Nephron (organoid): ENCODE measurements at regions not wholly inside any gene's neighbourhood (a gene's known extent, or its start where the extent isn't known, plus 50 kb on each side); places are given as distances from the start of the nearest gene placed in this dataset.

ENCODE experiments used
- H3K27ac Mint-ChIP-seq, 3 experiments: 2 replicates each; pipeline ENCODE4 v1.8.0; 2020; ENCODE audit warnings: mixed read lengths in 3 of 3, mild to moderate bottlenecking in 2 of 3, moderate library complexity in 1 of 3
- H3K27me3 Mint-ChIP-seq: 2 replicates; pipeline ENCODE4 v1.8.0; 2021; ENCODE audit warnings: low read depth, mild to moderate bottlenecking, moderate library complexity, mixed read lengths
- H3K36me3 Mint-ChIP-seq: 2 replicates; pipeline ENCODE4 v1.8.0; 2020; ENCODE audit warnings: low read depth, mixed read lengths
- H3K4me1 Mint-ChIP-seq: 2 replicates; pipeline ENCODE4 v1.8.0; 2020; ENCODE audit warnings: mixed read lengths
- H3K4me3 Mint-ChIP-seq, 3 experiments: 2 replicates each; pipeline ENCODE4 v1.8.0; 2020; ENCODE audit warnings: mild to moderate bottlenecking in 3 of 3, mixed read lengths in 3 of 3, moderate library complexity in 2 of 3
- H3K9me3 Mint-ChIP-seq: 2 replicates; pipeline ENCODE4 v1.8.0; 2020; ENCODE audit warnings: mixed read lengths
- CTCF ChIP-seq, 3 experiments: fragments of 200-600 bp; sonication (generic); IDR thresholded peaks; one replicate each; pipeline ENCODE4 v1.5.0; 2021; ENCODE audit warnings: antibody characterized with exemption in 3 of 3; ENCODE audit not compliant: unreplicated experiment in 3 of 3

GRCh38 chr10:35723992-35724391, 81.9 kb upstream of the FZD8 start:
- H3K4me3 Mint-ChIP-seq = no peak overlapping the region
- no peaks in the 10 kb centered on the region for H3K36me3 Mint-ChIP-seq
- no peaks in the 10 kb centered on the region for H3K27me3 Mint-ChIP-seq

GRCh38 chr10:35723059-35723458, 81.0 kb upstream of the FZD8 start:
- no peaks in the 10 kb centered on the region for H3K36me3 Mint-ChIP-seq
- H3K4me1 Mint-ChIP-seq = peaks cover 5% of the 10 kb centered on the region
- TF ChIP-seq CTCF (IDR thresholded peaks at IDR 0.05; ENCODE audit: unreplicated experiment in 3 of 3) = no peak
- H3K9me3 Mint-ChIP-seq = no peaks in the 10 kb centered on the region
- H3K27ac Mint-ChIP-seq = no peak overlapping the region
- H3K27me3 Mint-ChIP-seq = no peaks in the 10 kb centered on the region
- H3K4me3 Mint-ChIP-seq = no peak overlapping the region

More at GRCh38 chr10:35723992-35724391, 81.9 kb upstream of the FZD8 start:
- Mint-ChIP-seq H3K27ac (no peak overlapping the region), H3K4me1 (peaks cover 5% of the 10 kb centered on the region), H3K9me3 (no peaks in the 10 kb centered on the region)
- TF ChIP-seq CTCF (IDR thresholded peaks at IDR 0.05; ENCODE audit: unreplicated experiment in 3 of 3) = no peak

DNA sequence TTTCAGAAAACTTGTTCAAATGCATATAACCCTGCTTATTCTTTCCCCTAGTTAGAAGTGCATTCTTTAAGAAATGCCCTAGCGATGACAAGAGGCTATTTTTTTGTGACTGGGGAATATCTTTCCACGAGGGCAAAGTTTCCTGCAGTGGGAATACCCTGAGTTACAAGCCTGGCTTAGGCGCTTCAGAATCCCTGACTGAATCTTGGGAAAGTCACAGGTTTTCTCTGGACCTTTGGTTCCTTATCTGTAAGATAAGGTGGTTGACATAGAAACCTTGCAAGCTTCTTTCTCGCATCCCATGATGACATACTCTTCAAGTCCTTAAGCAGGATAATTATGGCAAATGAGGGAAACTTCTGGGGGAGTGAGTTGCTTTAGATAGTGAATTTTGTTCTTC, 80.5 kb upstream of the FZD8 start:
- no peak overlapping the region for H3K4me3 Mint-ChIP-seq
- no peaks in the 10 kb centered on the region for H3K36me3 Mint-ChIP-seq

GRCh38 chr10:35722226-35722625, 80.1 kb upstream of the FZD8 start:
- no peaks in the 10 kb centered on the region for H3K27me3 Mint-ChIP-seq
- peaks cover 4% of the 10 kb centered on the region for H3K4me1 Mint-ChIP-seq
- H3K36me3 Mint-ChIP-seq = no peaks in the 10 kb centered on the region
- H3K4me3 Mint-ChIP-seq = no peak overlapping the region
- no peaks in the 10 kb centered on the region for H3K9me3 Mint-ChIP-seq
- no peak overlapping the region for H3K27ac Mint-ChIP-seq
- no peak for TF ChIP-seq CTCF (IDR thresholded peaks at IDR 0.05; ENCODE audit: unreplicated experiment in 3 of 3)

More for the DNA sequence above, 80.5 kb upstream of the FZD8 start:
- no peaks in the 10 kb centered on the region for H3K9me3 Mint-ChIP-seq
- H3K27me3 Mint-ChIP-seq = no peaks in the 10 kb centered on the region
- no peak for TF ChIP-seq CTCF (IDR thresholded peaks at IDR 0.05; ENCODE audit: unreplicated experiment in 3 of 3)
- no peak overlapping the region for H3K27ac Mint-ChIP-seq
- peaks cover 5% of the 10 kb centered on the region for H3K4me1 Mint-ChIP-seq

DNA sequence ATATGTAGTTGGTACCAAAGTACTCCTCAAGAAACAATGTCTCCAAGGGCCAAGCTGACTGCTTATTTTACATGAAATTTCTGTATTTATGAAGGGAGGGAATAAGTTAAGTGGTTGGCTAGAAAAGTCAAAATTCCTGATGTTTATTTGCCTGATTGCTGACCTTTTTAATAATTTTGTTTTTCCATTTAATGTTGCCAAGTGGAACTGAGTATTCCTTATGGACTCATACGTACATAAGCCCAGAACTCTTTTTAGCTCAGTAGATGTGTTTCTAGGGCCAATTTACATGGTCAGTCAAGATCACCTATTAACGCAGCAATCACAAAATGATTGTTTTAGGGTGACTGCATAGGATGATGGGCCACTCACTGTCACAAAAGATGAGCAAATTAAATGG, 78.3 kb upstream of the FZD8 start:
- H3K9me3 Mint-ChIP-seq = no peaks in the 10 kb centered on the region
- H3K36me3 Mint-ChIP-seq = no peaks in the 10 kb centered on the region
- no peak overlapping the region for H3K27ac Mint-ChIP-seq
- TF ChIP-seq CTCF (IDR thresholded peaks at IDR 0.05; ENCODE audit: unreplicated experiment in 3 of 3) = no peak
- H3K4me1 Mint-ChIP-seq = no peaks in the 10 kb centered on the region
- no peak overlapping the region for H3K4me3 Mint-ChIP-seq
- no peaks in the 10 kb centered on the region for H3K27me3 Mint-ChIP-seq

DNA sequence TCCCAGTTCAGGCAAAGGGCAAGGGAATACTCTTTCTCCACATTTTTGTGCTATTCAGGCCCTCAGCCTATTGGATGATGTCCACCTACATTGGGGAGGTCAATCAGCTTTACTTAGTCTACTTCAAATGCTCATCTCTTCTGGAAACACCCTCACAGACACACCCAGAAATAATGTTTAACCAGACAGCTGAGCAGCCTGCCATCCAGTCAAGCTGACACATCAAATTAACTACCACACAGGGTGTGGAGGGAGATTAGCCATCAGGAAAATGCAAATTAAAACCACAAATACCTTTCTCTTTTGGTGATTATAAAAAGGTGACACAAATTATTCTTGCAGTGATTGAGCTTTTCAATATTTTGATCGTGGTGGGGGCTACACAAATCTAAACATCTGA, 74.7 kb upstream of the FZD8 start:
- no peaks in the 10 kb centered on the region for H3K27me3 Mint-ChIP-seq
- no peak overlapping the region for H3K4me3 Mint-ChIP-seq
- no peak overlapping the region for H3K27ac Mint-ChIP-seq
- no peak for TF ChIP-seq CTCF (IDR thresholded peaks at IDR 0.05; ENCODE audit: unreplicated experiment in 3 of 3)
- H3K36me3 Mint-ChIP-seq = no peaks in the 10 kb centered on the region
- peaks cover 5% of the 10 kb centered on the region for H3K4me1 Mint-ChIP-seq
- peaks cover 3% of the 10 kb centered on the region for H3K9me3 Mint-ChIP-seq
